ENCODE measurements at regions not wholly inside any gene's neighbourhood (a gene's known extent, or its start where the extent isn't known, plus 50 kb on each side); places are given as distances from the start of the nearest gene placed in this dataset.
A peak's percentile ranks its signal among the peaks of the same experiment; 100 is the strongest.
"Not testable (repeated sequence)": the region's sequence is repeated elsewhere in the genome, so short reads cannot be mapped to it uniquely, and the experiment has no call there.

- peak; percentile 96 for DNase-seq
- peak overlapping the region; percentile 80 for H3K27ac ChIP-seq (ENCODE audit: low read length)
- no peak overlapping the region for H3K4me3 ChIP-seq (ENCODE audit: low read length)
Observed at GRCh38 chr2:123518367-123518766, 506.7 kb upstream of the CNTNAP5 start.

GRCh38 chr2:123521854-123522253, 503.2 kb upstream of the CNTNAP5 start:
- Histone ChIP-seq H3K27ac (ENCODE audit: low read length) (peak overlapping the region; percentile 22), H3K27me3 (ENCODE audit: control insufficient read depth, insufficient read depth, low read length) (no peaks in the 10 kb centered on the region), H3K4me1 (ENCODE audit: control insufficient read depth, insufficient read depth, low read length) (no peaks in the 10 kb centered on the region), H3K9me3 (replicated peaks; ENCODE audit: control insufficient read depth, low read depth, low read length) (no peaks in the 10 kb centered on the region), H3K36me3 (ENCODE audit: control insufficient read depth, insufficient read depth, low read length) (no peaks in the 10 kb centered on the region), H3K4me3 (ENCODE audit: low read length) (no peak overlapping the region)
- peak; percentile 70 for DNase-seq
- WGBS (ENCODE audit: insufficient coverage): no CpG with 5 or more reads among the region's 1 CpG

More at GRCh38 chr2:123518367-123518766, 506.7 kb upstream of the CNTNAP5 start:
- no peaks in the 10 kb centered on the region for H3K9me3 ChIP-seq (replicated peaks; ENCODE audit: control insufficient read depth, low read depth, low read length)
- H3K27me3 ChIP-seq (ENCODE audit: control insufficient read depth, insufficient read depth, low read length): no peaks in the 10 kb centered on the region
- no peaks in the 10 kb centered on the region for H3K4me1 ChIP-seq (ENCODE audit: control insufficient read depth, insufficient read depth, low read length)
- 71% methylated on average over 1 of the region's 3 CpGs for WGBS (ENCODE audit: insufficient coverage)
- no peaks in the 10 kb centered on the region for H3K36me3 ChIP-seq (ENCODE audit: control insufficient read depth, insufficient read depth, low read length)

GRCh38 chr2:123522498-123522897, 502.6 kb upstream of the CNTNAP5 start:
- 94% methylated on average over 3 of the region's 10 CpGs for WGBS (ENCODE audit: insufficient coverage)
- H3K27me3 ChIP-seq (ENCODE audit: control insufficient read depth, insufficient read depth, low read length); H3K4me3 ChIP-seq (ENCODE audit: low read length); H3K9me3 ChIP-seq (replicated peaks; ENCODE audit: control insufficient read depth, low read depth, low read length); DNase-seq; H3K4me1 ChIP-seq (ENCODE audit: control insufficient read depth, insufficient read depth, low read length); H3K36me3 ChIP-seq (ENCODE audit: control insufficient read depth, insufficient read depth, low read length): not testable (repeated sequence)
- H3K27ac ChIP-seq (ENCODE audit: low read length): peak overlapping the region; percentile 22

DNA sequence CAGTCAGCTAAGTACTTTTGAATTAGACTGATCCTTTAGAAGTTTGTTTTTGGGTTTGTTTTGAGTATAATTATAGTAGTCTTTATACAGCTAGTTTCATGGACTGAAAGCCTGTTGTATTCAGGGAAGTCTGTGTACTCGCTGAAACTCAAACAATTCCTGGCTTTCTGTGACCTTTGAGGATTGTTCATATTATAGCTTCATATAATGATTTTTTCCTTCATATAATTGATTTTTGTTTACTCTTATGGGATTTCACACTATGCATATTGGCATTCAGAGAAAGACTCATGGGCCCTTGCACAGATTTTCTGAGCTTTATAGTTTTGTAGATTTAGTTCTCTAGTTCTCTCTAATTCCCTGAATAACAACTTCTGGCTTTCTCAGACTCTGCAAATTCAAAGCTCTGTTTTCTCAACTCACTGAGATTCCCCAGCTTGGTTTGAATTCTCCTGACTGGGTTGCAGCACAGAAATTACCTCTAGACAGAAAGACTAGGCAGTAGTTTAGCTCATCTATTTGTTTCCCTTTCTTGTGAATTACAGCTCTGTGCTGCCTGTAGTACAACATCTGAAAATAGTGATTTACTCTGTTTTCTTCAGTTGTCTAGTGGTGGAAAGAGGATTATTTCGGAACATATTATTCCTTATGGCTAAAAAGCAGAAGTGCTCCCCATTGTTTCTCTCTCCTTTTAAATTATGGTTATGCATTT, 495.9 kb upstream of the CNTNAP5 start:
- peak; percentile 87 for DNase-seq
- Histone ChIP-seq H3K27me3 (ENCODE audit: control insufficient read depth, insufficient read depth, low read length) (no peaks in the 10 kb centered on the region), H3K9me3 (replicated peaks; ENCODE audit: control insufficient read depth, low read depth, low read length) (no peaks in the 10 kb centered on the region), H3K36me3 (ENCODE audit: control insufficient read depth, insufficient read depth, low read length) (no peaks in the 10 kb centered on the region), H3K27ac (ENCODE audit: low read length) (peak overlapping the region; percentile 36), H3K4me3 (ENCODE audit: low read length) (no peak overlapping the region), H3K4me1 (ENCODE audit: control insufficient read depth, insufficient read depth, low read length) (no peaks in the 10 kb centered on the region)
- no CpG with 5 or more reads among the region's 2 CpGs for WGBS (ENCODE audit: insufficient coverage)

GRCh38 chr2:123530004-123530403, 495.1 kb upstream of the CNTNAP5 start:
- Histone ChIP-seq H3K27ac (ENCODE audit: low read length) (peak overlapping the region; percentile 36), H3K9me3 (replicated peaks; ENCODE audit: control insufficient read depth, low read depth, low read length) (no peaks in the 10 kb centered on the region), H3K27me3 (ENCODE audit: control insufficient read depth, insufficient read depth, low read length) (no peaks in the 10 kb centered on the region), H3K36me3 (ENCODE audit: control insufficient read depth, insufficient read depth, low read length) (no peaks in the 10 kb centered on the region), H3K4me1 (ENCODE audit: control insufficient read depth, insufficient read depth, low read length) (no peaks in the 10 kb centered on the region), H3K4me3 (ENCODE audit: low read length) (no peak overlapping the region)
- no CpG with 5 or more reads among the region's 1 CpG for WGBS (ENCODE audit: insufficient coverage)
- peak; percentile 73 for DNase-seq

- peaks cover under 1% of the 10 kb centered on the region for H3K9me3 ChIP-seq (replicated peaks; ENCODE audit: control insufficient read depth, low read depth, low read length)
- no peaks in the 10 kb centered on the region for H3K36me3 ChIP-seq (ENCODE audit: control insufficient read depth, insufficient read depth, low read length)
- H3K4me1 ChIP-seq (ENCODE audit: control insufficient read depth, insufficient read depth, low read length): no peaks in the 10 kb centered on the region
- H3K4me3 ChIP-seq (ENCODE audit: low read length): no peak overlapping the region
- WGBS (ENCODE audit: insufficient coverage): no CpG with 5 or more reads among the region's 1 CpG
- no peak overlapping the region for H3K27ac ChIP-seq (ENCODE audit: low read length)
- no peaks in the 10 kb centered on the region for H3K27me3 ChIP-seq (ENCODE audit: control insufficient read depth, insufficient read depth, low read length)
- DNase-seq: no peak
Observed at GRCh38 chr2:123532126-123532525, 493.0 kb upstream of the CNTNAP5 start.

- H3K4me3 ChIP-seq (ENCODE audit: low read length): no peak overlapping the region
- WGBS (ENCODE audit: insufficient coverage): no CpG with 5 or more reads among the region's 2 CpGs
- peak; percentile 72 for DNase-seq
- no peak overlapping the region for H3K27ac ChIP-seq (ENCODE audit: low read length)
- H3K36me3 ChIP-seq (ENCODE audit: control insufficient read depth, insufficient read depth, low read length): no peaks in the 10 kb centered on the region
- no peaks in the 10 kb centered on the region for H3K27me3 ChIP-seq (ENCODE audit: control insufficient read depth, insufficient read depth, low read length)
- no peaks in the 10 kb centered on the region for H3K4me1 ChIP-seq (ENCODE audit: control insufficient read depth, insufficient read depth, low read length)
- peaks cover 5% of the 10 kb centered on the region for H3K9me3 ChIP-seq (replicated peaks; ENCODE audit: control insufficient read depth, low read depth, low read length)
Observed at GRCh38 chr2:123532994-123533393, 492.1 kb upstream of the CNTNAP5 start.

DNA sequence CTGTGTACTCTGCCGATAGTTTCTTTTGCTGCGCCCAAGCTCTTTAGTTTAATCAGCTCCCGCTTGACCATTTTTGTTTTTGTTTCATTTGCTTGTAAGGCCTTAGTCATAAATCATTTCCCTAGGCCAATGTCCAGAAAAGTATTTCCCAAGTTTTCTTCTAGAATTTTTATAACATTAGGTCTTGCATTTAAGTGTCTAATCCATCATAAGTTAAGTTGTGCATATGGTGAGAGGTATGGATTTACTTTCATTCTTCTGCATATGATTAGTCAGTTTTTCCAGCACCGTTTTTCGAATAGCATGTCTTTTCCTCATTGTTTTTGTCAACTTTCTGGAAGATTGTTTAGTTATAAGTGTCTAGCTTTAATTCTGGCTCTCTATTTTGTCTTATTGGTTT, 484.8 kb upstream of the CNTNAP5 start:
- H3K4me1 ChIP-seq (ENCODE audit: control insufficient read depth, insufficient read depth, low read length): no peaks in the 10 kb centered on the region
- no peak overlapping the region for H3K27ac ChIP-seq (ENCODE audit: low read length)
- no CpG with 5 or more reads among the region's 5 CpGs for WGBS (ENCODE audit: insufficient coverage)
- H3K36me3 ChIP-seq (ENCODE audit: control insufficient read depth, insufficient read depth, low read length): no peaks in the 10 kb centered on the region
- H3K9me3 ChIP-seq (replicated peaks; ENCODE audit: control insufficient read depth, low read depth, low read length): peaks cover 7% of the 10 kb centered on the region
- no peak overlapping the region for H3K4me3 ChIP-seq (ENCODE audit: low read length)
- H3K27me3 ChIP-seq (ENCODE audit: control insufficient read depth, insufficient read depth, low read length): no peaks in the 10 kb centered on the region
- peak; percentile 66 for DNase-seq

- no peak for DNase-seq
- H3K27ac ChIP-seq (ENCODE audit: low read length): no peak overlapping the region
- H3K4me1 ChIP-seq (ENCODE audit: control insufficient read depth, insufficient read depth, low read length): no peaks in the 10 kb centered on the region
- H3K9me3 ChIP-seq (replicated peaks; ENCODE audit: control insufficient read depth, low read depth, low read length): peaks cover 2% of the 10 kb centered on the region
- H3K4me3 ChIP-seq (ENCODE audit: low read length): no peak overlapping the region
- no peaks in the 10 kb centered on the region for H3K36me3 ChIP-seq (ENCODE audit: control insufficient read depth, insufficient read depth, low read length)
- H3K27me3 ChIP-seq (ENCODE audit: control insufficient read depth, insufficient read depth, low read length): no peaks in the 10 kb centered on the region
Observed at GRCh38 chr2:123546353-123546752, 478.7 kb upstream of the CNTNAP5 start.

GRCh38 chr2:123563515-123563914, 461.6 kb upstream of the CNTNAP5 start:
- Histone ChIP-seq H3K36me3 (ENCODE audit: control insufficient read depth, insufficient read depth, low read length) (no peaks in the 10 kb centered on the region), H3K27ac (ENCODE audit: low read length) (no peak overlapping the region), H3K4me1 (ENCODE audit: control insufficient read depth, insufficient read depth, low read length) (no peaks in the 10 kb centered on the region), H3K27me3 (ENCODE audit: control insufficient read depth, insufficient read depth, low read length) (no peaks in the 10 kb centered on the region), H3K9me3 (replicated peaks; ENCODE audit: control insufficient read depth, low read depth, low read length) (peaks cover 9% of the 10 kb centered on the region), H3K4me3 (ENCODE audit: low read length) (no peak overlapping the region)
- WGBS (ENCODE audit: insufficient coverage): no CpG with 5 or more reads among the region's 2 CpGs
- DNase-seq: no peak

All from muscle of leg (tissue), 3 donors.